Motor neuron (in vitro differentiated cells): ENCODE measurements at regions not wholly inside any gene's neighbourhood (a gene's known extent, or its start where the extent isn't known, plus 50 kb on each side); places are given as distances from the start of the nearest gene placed in this dataset.

ENCODE experiments used
- ATAC-seq, 8 experiments: fragments of 200-7000 bp; cut with Tn5 transposase; replicated peaks in 6 of 8; 2 replicates each; pipeline ENCODE4 v1.8.0; 2021; ENCODE audit warnings: mild to moderate bottlenecking in 8 of 8, moderate library complexity in 8 of 8
- H3K27ac ChIP-seq, 2 donors: fragments of 250-450 bp; sonication (Bioruptor Pico); 2 replicates each; pipeline ENCODE4 v1.9.0; 2021; ENCODE audit warnings: antibody characterized with exemption in 2 of 2, mild to moderate bottlenecking in 2 of 2, moderate library complexity in 1 of 2
- H3K4me1 ChIP-seq, 2 donors: fragments of 250-450 bp; sonication (Bioruptor Pico); replicated peaks in 1 of 2; 2 replicates each; pipeline ENCODE4 v1.6.1; 2021; ENCODE audit warnings: antibody characterized with exemption in 2 of 2, mild to moderate bottlenecking in 2 of 2, moderate library complexity in 1 of 2
- H3K4me3 ChIP-seq, 5 donors: fragments of 250-450 bp; sonication (Bioruptor Pico); 2 replicates each; pipeline ENCODE4 v1.9.0; 2021; ENCODE audit warnings: antibody characterized with exemption in 5 of 5, mild to moderate bottlenecking in 5 of 5, moderate library complexity in 4 of 5
- WGBS, 10 experiments: fragments of 450-650 bp; shearing (Covaris generic); methylation state at CpG; one replicate each; pipeline ENCODE4 v1.0.0; 2022; 5-methylcytosine and 5-hydroxymethylcytosine counted together
- in situ Hi-C, 9 experiments: fragments of 400-800 bp; cut with MboI; loops; one replicate each; pipeline ENCODE4 v1.15.0; 2021; ENCODE audit warnings: low sequenced_read_pairs in 9 of 9, low pct_unique_long_range_greater_than_20kb in 2 of 9; ENCODE audit not compliant: unreplicated experiment in 9 of 9

DNA sequence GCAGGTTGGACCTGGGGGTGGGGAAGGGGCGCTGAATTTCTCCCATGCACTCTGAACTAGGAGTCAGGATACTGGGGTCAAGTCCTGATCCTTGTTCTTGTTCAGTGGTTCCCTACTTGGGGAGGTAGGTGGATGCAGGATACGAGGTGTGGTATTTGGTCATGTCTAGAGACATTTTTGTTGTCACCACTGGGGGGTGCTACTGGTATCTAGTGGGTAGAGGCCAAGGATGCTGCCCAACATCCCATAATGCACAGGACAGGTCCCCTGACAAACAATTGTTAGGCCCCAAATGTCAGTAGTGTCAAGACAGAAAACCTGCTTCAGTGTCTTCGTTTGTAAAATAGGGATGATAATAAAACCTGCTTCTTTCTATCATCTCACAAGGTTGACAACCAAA is 259.0 kb upstream of the FOXD3 start:
- Histone ChIP-seq H3K27ac (no peak overlapping the region), H3K4me3 (no peak overlapping the region), H3K4me1 (no peaks in the 10 kb centered on the region)
- ATAC-seq: no peak
- in situ Hi-C loops: no loop called here
- WGBS, 10 experiments: 0 to 94% (median 78%) methylated on average over 1 to 3 of the region's 3 CpGs; no CpG with 5 or more reads in 4 of the 10 experiments

DNA sequence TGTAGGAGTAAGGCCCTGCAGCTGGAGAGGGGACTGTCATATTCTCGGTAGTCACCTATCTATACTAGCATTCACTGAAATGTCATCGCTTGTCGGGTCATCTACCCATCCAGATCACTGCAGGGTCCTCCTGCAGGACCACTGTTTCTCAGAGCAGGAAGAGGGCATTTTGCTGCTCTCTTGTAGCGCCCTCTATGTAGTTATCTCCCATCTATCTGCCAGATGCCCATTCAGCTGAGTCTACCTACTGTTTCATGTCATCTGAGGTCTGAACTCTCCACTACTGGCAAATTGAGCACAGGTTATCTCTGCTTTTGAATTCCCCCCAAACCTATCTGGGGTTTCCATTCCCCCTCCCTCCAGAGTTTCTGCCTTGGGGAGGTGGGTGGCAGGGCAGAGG is 258.2 kb upstream of the FOXD3 start:
- Histone ChIP-seq H3K4me3 (no peak overlapping the region), H3K4me1 (no peaks in the 10 kb centered on the region), H3K27ac (no peak overlapping the region)
- no peak for ATAC-seq
- 0 to 94% (median 88%) methylated on average over 1 to 4 of the region's 4 CpGs; no CpG with 5 or more reads in 3 of the 10 experiments for WGBS, 10 experiments
- in situ Hi-C loops: no loop called here

DNA sequence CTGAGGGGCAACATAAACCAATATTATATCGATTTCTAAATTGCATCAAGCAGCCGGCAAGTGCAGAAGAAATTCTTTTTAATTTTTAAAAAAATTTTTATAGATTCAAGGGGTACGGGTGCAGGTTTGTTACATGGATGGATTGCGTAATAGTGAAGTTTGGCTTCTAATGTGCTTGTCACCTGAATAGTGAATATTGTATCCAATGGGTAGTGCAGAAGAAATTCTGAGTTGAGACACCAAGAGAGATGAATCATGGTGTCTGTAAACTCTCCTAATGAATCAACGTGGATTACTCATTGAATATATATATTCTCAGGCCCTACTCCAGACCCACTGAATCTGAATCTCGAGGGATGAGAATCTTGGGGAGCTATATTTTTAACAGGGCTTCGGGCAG is 253.7 kb upstream of the FOXD3 start:
- no peak overlapping the region for H3K27ac ChIP-seq
- 26 to 92% (median 83%) methylated on average over 3 to 7 of the region's 7 CpGs for WGBS, 10 experiments
- H3K4me1 ChIP-seq: peaks cover 12 to 14% of the 10 kb centered on the region in 2 donors
- in situ Hi-C loops: no loop called here
- ATAC-seq: no peak
- H3K4me3 ChIP-seq: no peak overlapping the region

DNA sequence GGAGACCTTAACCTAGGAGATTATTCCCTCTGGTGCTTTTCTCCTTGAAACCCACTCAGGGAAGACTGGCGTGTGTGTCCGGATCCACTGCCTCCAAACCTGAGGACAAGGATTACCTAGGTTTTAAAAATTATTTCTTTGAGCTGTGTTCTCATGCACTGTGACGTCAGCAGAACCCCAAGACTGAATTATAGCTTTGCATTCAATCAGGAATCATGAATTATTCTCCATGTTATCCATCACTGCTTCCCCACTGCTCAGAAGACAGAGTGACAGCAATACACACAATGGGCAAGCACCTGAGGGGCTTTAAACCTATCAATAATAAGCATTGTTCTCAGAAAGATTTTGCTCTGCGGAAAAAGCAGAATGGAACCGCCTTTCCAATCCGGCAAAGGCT is 253.2 kb upstream of the FOXD3 start:
- whole genome bisulfite sequencing, 10 experiments: 0 to 100% (median 63%) methylated on average over 1 to 6 of the region's 6 CpGs; no CpG with 5 or more reads in 2 of the 10 experiments
- no peak for ATAC-seq
- H3K27ac ChIP-seq: no peak overlapping the region
- H3K4me1 ChIP-seq: peaks cover 15 to 17% of the 10 kb centered on the region in 2 donors
- in situ Hi-C loops: no loop called here
- H3K4me3 ChIP-seq: no peak overlapping the region

DNA sequence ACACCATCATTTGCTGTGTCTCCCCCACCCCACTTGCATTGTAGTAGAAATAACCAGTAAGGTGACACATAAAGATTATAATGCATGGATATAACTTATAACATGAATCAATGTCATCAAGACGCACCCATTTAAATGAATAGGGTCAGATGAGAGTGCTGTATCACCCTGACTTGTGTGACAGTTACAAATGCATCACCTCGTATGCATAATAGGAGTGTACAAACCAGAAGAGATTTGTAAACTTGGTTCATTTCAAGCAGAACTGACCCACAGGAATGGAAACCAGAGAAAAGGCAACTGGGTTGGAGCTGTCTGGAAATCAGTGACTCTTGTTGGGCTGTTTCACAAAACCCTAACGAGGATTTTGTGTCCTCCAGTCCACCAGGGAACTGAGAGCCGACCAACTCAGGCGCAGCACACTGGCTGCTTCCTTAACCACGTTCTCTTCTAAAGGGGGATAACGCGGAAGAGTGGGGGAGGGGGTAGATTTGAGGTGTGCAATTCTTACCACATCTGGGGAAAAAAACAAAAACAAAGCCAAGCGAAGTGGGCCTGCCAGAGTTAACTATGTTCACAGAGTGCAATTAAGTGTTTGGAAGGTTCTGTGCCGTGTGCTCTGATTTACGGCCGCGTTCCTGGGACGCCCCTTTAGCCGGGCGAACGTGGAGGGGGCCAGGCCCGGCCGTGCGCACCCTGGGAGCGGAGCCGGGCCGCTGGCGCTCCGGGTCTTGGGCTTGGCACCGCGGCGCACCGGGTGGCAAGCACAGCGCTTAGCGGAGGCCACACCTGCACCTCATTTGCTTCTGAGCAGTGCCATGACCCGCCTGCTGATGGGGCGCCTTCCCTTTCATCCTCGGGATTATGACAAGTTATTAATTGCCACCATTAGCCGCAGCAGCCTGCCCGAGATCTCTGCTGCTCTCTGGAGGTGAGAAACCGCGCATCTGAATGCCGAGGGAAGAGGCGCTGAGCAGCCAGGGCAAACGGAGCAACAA is 248.8 kb upstream of the FOXD3 start:
- Histone ChIP-seq H3K27ac (no peak overlapping the region), H3K4me3 (peak overlapping the region; percentile 4 to 42 (median 27)), H3K4me1 (peaks cover 20 to 21% of the 10 kb centered on the region in 2 donors)
- in situ Hi-C loops: no loop called here
- 7 to 63% (median 28%) methylated on average over 2 to 34 of the region's 41 CpGs; no CpG with 5 or more reads in 3 of the 10 experiments for whole genome bisulfite sequencing, 10 experiments
- ATAC-seq: peak; percentile 72 to 95 (median 90)

DNA sequence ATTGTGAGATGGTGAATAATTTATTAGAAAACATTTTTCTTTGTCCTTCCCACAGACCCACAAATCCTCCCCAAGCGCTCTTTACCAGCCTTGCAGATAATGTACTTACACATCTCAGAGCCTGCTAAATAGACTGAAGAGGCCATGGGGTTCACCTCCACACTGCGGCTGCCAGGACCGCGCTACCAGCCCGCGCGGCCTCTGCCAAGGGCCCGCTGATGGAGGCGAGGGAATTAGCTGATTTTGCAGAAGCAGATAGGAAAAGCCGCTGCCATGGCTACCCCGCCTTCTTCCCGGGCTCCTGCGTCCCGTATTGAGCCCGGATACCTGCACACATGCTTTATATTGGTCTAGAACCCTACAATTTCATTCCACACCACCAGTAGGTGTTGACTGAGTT is 248.0 kb upstream of the FOXD3 start:
- in situ Hi-C loops: no loop called here
- H3K4me1 ChIP-seq: peaks cover 20 to 21% of the 10 kb centered on the region in 2 donors
- H3K27ac ChIP-seq: no peak overlapping the region
- H3K4me3 ChIP-seq: peak overlapping the region in 4 of 5 donors; percentile 17 to 42 (median 31)
- 18 to 90% (median 50%) methylated on average over 1 to 14 of the region's 15 CpGs; no CpG with 5 or more reads in 3 of the 10 experiments for WGBS, 10 experiments
- peak in 6 of 8 experiments; percentile 14 to 46 (median 41) for ATAC-seq

DNA sequence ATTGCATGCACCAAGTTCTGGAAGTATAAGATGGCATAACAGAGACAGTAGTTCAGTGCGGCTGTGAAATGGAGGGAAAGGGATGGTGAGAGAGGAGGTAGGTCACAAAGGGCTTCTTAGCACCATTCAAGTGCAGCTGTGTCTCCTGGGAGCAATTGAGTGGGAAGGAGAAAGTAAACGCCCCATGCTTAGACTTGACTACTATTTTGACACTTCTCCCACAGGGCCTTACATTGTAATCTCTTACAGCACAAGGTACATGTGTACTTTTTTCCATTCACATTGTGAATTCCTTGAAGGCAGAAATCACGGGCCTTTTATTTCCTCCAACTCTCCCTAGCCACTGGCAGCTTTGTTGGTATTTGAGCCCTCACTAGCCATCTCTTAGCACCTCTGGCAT is 239.6 kb upstream of the FOXD3 start:
- Histone ChIP-seq H3K4me1 (peaks cover 5 to 9% of the 10 kb centered on the region in 2 donors), H3K4me3 (no peak overlapping the region), H3K27ac (no peak overlapping the region)
- peak in 1 of 8 experiments; percentile 39 for ATAC-seq
- WGBS, 10 experiments: 0 to 83% (median 70%) methylated on average over 1 to 3 of the region's 3 CpGs; no CpG with 5 or more reads in 2 of the 10 experiments
- in situ Hi-C loops: no loop called here

DNA sequence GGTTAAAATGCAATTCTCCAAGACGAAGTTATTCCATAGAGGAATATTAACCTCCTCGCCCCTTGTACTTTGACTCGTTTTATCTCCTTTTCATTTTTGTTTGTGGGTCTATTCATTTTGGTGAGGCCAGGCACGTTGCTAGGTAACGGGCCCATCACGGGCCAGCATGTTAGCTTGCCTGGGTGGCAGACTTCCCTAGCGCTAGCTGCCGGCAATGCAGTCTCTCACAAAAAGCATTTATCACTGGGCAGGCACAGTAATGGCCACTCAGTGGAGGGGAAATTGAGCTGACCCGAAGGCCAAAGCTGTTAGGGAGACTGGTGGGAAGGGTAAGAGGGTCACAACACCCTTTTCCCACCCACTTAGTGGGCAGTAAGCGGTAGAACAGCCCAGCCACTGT is 234.4 kb upstream of the FOXD3 start:
- H3K4me1 ChIP-seq: peaks cover 22 to 28% of the 10 kb centered on the region in 2 donors
- 0 to 36% (median 6%) methylated on average over 1 to 10 of the region's 10 CpGs for WGBS, 10 experiments
- ATAC-seq: peak in 6 of 8 experiments; percentile 93 to 100 (median 100)
- H3K4me3 ChIP-seq: no peak overlapping the region
- no peak overlapping the region for H3K27ac ChIP-seq
- in situ Hi-C loops: no loop called here

DNA sequence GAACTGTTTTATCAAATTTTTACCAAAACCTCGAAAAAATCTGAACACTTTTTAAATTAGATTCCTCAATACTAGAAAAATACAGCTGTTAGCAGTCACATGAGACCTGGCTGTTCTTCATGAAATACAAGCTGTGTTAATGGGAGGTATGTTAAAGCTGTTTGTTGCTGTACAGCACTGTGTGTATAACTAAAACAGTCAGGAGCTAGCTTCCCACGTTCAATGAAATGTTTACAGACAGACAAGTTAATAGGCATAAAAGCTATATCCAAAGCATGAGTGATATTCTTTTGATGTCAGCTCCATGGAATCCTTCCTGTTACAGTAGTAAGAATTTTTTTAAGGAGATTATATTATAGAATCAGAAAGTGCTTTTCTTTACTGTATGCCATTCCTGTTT is 223.2 kb upstream of the FOXD3 start:
- H3K27ac ChIP-seq: no peak overlapping the region
- no peak overlapping the region for H3K4me3 ChIP-seq
- H3K4me1 ChIP-seq: peaks cover 0 to 2% of the 10 kb centered on the region in 2 donors
- 0 to 76% (median 39%) methylated on average over 1 to 2 of the region's 2 CpGs; no CpG with 5 or more reads in 1 of the 10 experiments for WGBS, 10 experiments
- in situ Hi-C loops: no loop called here
- ATAC-seq: no peak

DNA sequence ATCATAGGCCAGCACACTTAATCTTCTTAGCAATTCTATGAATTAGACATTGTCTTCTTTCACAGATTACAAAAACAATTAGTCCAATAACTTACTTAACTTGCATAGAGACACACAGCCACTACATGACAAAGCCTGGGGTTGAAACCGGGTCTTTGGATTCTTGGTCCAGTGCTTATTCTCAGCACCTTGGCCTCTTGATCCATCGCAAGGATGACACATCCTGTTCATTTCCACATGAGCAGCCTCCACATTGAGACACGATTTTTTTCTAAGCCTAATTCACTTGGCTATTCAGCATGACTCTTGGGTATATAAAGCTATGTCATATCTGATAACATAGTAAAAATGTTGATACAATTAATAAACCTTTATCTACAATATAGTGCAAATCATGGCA is 221.0 kb upstream of the FOXD3 start:
- WGBS, 10 experiments: 35 to 94% (median 65%) methylated on average over 2 to 3 of the region's 3 CpGs; no CpG with 5 or more reads in 2 of the 10 experiments
- Histone ChIP-seq H3K4me3 (no peak overlapping the region), H3K4me1 (peaks cover 0 to 2% of the 10 kb centered on the region in 2 donors), H3K27ac (no peak overlapping the region)
- in situ Hi-C loops: no loop called here
- ATAC-seq: no peak

DNA sequence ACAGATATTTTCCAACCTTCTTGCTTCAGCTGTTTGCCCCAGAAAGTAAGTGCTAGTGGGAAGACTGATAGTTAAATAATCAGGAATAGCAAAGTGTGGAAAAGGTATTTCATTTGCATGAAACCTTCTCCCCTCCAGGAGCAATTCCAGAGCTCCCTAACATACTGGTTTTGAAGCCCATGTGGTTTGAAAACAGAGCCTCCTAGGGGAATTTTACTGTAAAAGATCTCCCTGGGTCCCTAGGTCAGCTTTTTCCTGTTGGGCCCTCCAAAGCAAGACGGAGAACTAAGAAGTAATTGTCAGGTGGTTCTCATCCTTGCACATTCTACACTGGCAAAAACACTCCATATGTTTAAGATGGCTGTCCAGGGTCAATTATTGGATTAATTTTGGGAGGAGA is 218.7 kb upstream of the FOXD3 start:
- 0 to 100% (median 80%) methylated on average over 1 of the region's 1 CpG; no CpG with 5 or more reads in 4 of the 10 experiments for WGBS, 10 experiments
- in situ Hi-C loops: no loop called here
- peaks cover 4 to 10% of the 10 kb centered on the region in 2 donors for H3K4me1 ChIP-seq
- no peak overlapping the region for H3K27ac ChIP-seq
- no peak overlapping the region for H3K4me3 ChIP-seq
- ATAC-seq: no peak

DNA sequence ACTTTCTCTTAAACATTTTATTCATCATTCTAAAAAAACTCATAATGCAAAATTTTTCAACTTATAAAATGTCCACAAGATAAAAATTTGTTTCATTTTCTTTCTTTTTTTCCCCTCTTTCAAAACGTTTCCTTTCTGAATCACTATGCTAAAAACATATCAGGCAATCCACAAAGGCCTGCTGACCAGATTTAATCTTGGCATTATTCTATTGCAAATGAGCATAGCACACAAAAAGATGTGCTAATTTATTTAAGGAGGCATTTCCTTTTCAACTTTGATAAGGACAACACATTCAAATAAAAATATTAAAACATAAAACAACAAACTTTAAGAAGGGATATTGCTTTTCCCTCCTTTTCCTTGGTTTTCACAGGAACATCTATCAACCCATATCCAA is 215.3 kb upstream of the FOXD3 start:
- peak in 1 of 8 experiments; percentile 43 for ATAC-seq
- WGBS, 10 experiments: 0 to 16% (median 0%) methylated on average over 1 of the region's 1 CpG; no CpG with 5 or more reads in 1 of the 10 experiments
- H3K27ac ChIP-seq: no peak overlapping the region
- in situ Hi-C loops: no loop called here
- no peak overlapping the region for H3K4me3 ChIP-seq
- peaks cover 4 to 7% of the 10 kb centered on the region in 2 donors for H3K4me1 ChIP-seq

DNA sequence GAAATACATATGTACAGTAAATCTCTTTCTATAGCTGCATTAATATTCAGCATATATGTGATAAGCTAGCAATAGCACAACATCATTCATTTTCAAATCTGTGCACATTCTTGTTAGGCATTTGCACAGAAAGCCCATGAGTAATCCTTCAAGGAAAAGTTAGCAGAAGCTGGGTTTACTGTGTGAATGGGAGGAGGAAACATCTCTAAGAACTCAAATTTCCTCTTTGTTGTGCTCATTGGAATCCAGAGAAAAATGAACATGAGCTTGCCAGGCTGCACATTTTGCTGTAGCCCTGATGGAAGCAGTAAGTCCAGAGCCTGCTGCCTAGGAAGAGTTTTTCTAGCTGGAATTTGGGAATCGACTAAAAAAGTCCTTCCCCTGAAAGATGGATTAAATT is 214.2 kb upstream of the FOXD3 start:
- 0 to 92% (median 73%) methylated on average over 1 of the region's 1 CpG; no CpG with 5 or more reads in 3 of the 10 experiments for WGBS, 10 experiments
- H3K4me3 ChIP-seq: no peak overlapping the region
- peaks cover 4 to 11% of the 10 kb centered on the region in 2 donors for H3K4me1 ChIP-seq
- ATAC-seq: peak in 1 of 8 experiments; percentile 18
- H3K27ac ChIP-seq: no peak overlapping the region
- in situ Hi-C loops: no loop called here
